Mesothelial cell of epicardium (in vitro differentiated cells): ENCODE measurements at regions not wholly inside any gene's neighbourhood (a gene's known extent, or its start where the extent isn't known, plus 50 kb on each side); places are given as distances from the start of the nearest gene placed in this dataset.
A peak's percentile ranks its signal among the peaks of the same experiment; 100 is the strongest.

Experiments used
- DNase-seq, 2 experiments: peaks; one replicate each; pipeline ENCODE4 v3.0.0; 2021; ENCODE audit warnings: low spot score in 2 of 2; ENCODE audit not compliant: unreplicated experiment in 2 of 2
- H3K27ac Mint-ChIP-seq: 2 replicates; pipeline ENCODE4 v1.8.0; 2021; ENCODE audit warnings: mixed read lengths
- H3K27me3 Mint-ChIP-seq: 2 replicates; pipeline ENCODE4 v1.8.0; 2021; ENCODE audit warnings: low read depth, mixed read lengths
- H3K36me3 Mint-ChIP-seq: 2 replicates; pipeline ENCODE4 v1.8.0; 2021; ENCODE audit warnings: mixed read lengths
- H3K4me1 Mint-ChIP-seq: 2 replicates; pipeline ENCODE4 v1.8.0; 2021; ENCODE audit warnings: mixed read lengths
- H3K4me3 Mint-ChIP-seq: 2 replicates; pipeline ENCODE4 v1.8.0; 2021; ENCODE audit warnings: mild to moderate bottlenecking, moderate library complexity, mixed read lengths
- H3K9me3 Mint-ChIP-seq: 2 replicates; pipeline ENCODE4 v1.8.0; 2021; ENCODE audit warnings: mixed read lengths
- CTCF ChIP-seq: fragments of 200-600 bp; sonication (generic); IDR thresholded peaks from one replicate; pipeline ENCODE4 v1.5.0; 2021; ENCODE audit warnings: antibody characterized with exemption; ENCODE audit not compliant: unreplicated experiment

DNA sequence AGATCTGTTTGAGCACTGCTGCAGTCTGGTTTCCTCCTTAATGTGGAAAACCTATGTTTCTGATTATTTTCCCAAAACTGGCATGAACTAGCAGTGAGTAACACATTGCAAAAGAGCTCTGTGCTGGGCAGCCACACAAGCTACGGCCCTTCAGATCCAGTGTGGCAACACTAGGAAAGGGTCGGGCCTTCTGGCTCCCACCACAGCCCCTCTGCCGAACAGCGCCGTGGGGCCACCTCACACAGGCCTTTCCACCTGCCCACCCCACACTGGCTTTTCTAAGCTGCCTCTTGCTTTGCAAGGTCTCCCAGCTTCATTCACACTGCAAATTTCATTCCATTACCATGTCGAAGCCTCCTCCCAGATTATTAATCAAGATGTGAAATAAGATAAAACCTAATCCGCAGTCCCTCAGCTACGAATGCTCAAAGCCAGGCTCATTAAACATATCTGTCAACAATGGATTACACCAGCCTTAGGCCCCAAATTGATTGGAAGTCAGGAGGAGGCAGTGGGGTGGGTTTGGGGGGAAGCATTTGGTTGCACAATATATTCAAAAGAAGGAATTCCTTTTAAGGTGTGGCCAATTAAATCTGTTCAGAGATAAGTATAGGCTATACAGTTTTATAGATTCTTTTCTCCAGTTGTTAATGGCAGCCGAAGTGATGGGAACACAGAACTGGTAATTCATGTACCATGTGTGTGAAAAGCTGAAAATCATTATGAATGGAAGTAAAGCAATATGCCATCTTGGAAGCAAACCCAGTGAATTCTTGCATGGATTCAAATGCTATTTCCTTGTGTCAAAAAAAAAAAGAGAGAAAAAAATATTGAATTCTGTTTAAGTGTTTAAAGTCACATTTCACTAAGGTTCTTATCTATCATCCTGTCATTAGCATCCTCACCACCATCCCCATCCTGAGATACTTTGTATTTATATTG, 223.7 kb downstream of the MTERF1 start:
- H3K4me3 Mint-ChIP-seq = no peak overlapping the region
- no peaks in the 10 kb centered on the region for H3K36me3 Mint-ChIP-seq
- H3K27me3 Mint-ChIP-seq = peaks cover 8% of the 10 kb centered on the region
- H3K9me3 Mint-ChIP-seq = no peaks in the 10 kb centered on the region
- peaks cover 44% of the 10 kb centered on the region for H3K4me1 Mint-ChIP-seq
- H3K27ac Mint-ChIP-seq = peak overlapping the region; percentile 73
- TF ChIP-seq CTCF = no peak
- no peak for DNase-seq

GRCh38 chr7:91657483-91658071, 222.9 kb downstream of the MTERF1 start:
- H3K27ac Mint-ChIP-seq = peak overlapping the region; percentile 73
- no peak for TF ChIP-seq CTCF
- H3K9me3 Mint-ChIP-seq = peaks cover 6% of the 10 kb centered on the region
- no peak for DNase-seq
- no peak overlapping the region for H3K4me3 Mint-ChIP-seq
- H3K4me1 Mint-ChIP-seq = peaks cover 44% of the 10 kb centered on the region
- no peaks in the 10 kb centered on the region for H3K36me3 Mint-ChIP-seq
- peaks cover 3% of the 10 kb centered on the region for H3K27me3 Mint-ChIP-seq

GRCh38 chr7:91659096-91659495, 221.4 kb downstream of the MTERF1 start:
- Mint-ChIP-seq H3K4me1 (peaks cover 40% of the 10 kb centered on the region), H3K9me3 (peaks cover 9% of the 10 kb centered on the region), H3K36me3 (no peaks in the 10 kb centered on the region), H3K27me3 (peaks cover 2% of the 10 kb centered on the region), H3K4me3 (no peak overlapping the region), H3K27ac (no peak overlapping the region)
- no peak for TF ChIP-seq CTCF
- DNase-seq = no peak

DNA sequence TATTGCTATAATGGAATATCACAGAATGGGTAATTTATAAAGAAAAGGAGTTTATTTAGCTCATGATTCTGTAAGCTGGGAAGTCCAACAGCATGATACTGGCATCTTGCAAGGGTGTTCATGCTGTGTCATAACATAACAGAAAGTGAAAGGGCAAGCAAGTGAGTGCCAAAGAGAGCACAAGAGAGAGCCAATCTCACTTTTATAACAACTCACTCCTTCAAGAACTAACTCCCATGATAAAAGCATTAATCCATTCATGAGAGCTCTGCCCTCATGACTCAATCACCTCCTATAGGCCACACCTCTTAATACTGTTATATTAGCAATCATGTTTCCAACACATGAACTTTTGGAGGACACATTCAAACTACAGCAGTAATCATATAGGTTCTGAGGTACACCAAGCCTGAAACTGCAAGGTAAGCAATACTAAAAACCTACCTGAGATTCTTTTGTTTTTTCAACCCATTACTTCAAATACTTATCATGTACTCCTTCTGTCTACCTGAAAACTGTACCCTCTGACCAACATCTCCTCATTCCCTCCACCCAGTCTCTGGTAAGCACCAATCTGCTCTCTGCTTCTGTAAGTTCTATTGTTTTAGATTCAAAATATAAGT, 219.7 kb downstream of the MTERF1 start:
- peaks cover 28% of the 10 kb centered on the region for H3K4me1 Mint-ChIP-seq
- H3K27me3 Mint-ChIP-seq = peaks cover 6% of the 10 kb centered on the region
- no peak overlapping the region for H3K4me3 Mint-ChIP-seq
- no peak for TF ChIP-seq CTCF
- peaks cover 9% of the 10 kb centered on the region for H3K9me3 Mint-ChIP-seq
- no peaks in the 10 kb centered on the region for H3K36me3 Mint-ChIP-seq
- H3K27ac Mint-ChIP-seq = no peak overlapping the region
- no peak for DNase-seq

- H3K36me3 Mint-ChIP-seq = no peaks in the 10 kb centered on the region
- TF ChIP-seq CTCF = no peak
- no peak overlapping the region for H3K4me3 Mint-ChIP-seq
- no peak overlapping the region for H3K27ac Mint-ChIP-seq
- H3K9me3 Mint-ChIP-seq = peaks cover 9% of the 10 kb centered on the region
- H3K27me3 Mint-ChIP-seq = peaks cover 6% of the 10 kb centered on the region
- DNase-seq = no peak
- H3K4me1 Mint-ChIP-seq = peaks cover 20% of the 10 kb centered on the region
Measured at GRCh38 chr7:91661727-91662126, 218.8 kb downstream of the MTERF1 start.
